Endothelial cell of umbilical vein (primary cell): ENCODE measurements at regions not wholly inside any gene's neighbourhood (a gene's known extent, or its start where the extent isn't known, plus 50 kb on each side); places are given as distances from the start of the nearest gene placed in this dataset.
A peak's percentile ranks its signal among the peaks of the same experiment; 100 is the strongest.

Experiments used
- BruUV-seq: library from RNA; stranded (reverse); fragments of 400-500 nt; replicated peaks from 2 replicates; lab custom pipeline; 2021; lab: Mats Ljungman, UMichigan
- CTCF ChIA-PET: fragments of 300-600, 350-600 bp; sonication (Branson Sonifier 250); formaldehyde crosslinking; loops from one replicate; lab custom pipeline; 2021; ENCODE audit warnings: antibody characterized with exemption, inconsistent platforms; lab: Charles Lee
- POLR2A ChIA-PET: fragments of 300-600, 350-600 bp; sonication (Branson Sonifier 250); formaldehyde crosslinking; loops from one replicate; lab custom pipeline; 2021; ENCODE audit warnings: antibody characterized with exemption, inconsistent platforms; lab: Charles Lee
- DNase-seq: peaks from one replicate; pipeline ENCODE4 v3.0.0-alpha.2; 2011; ENCODE audit warnings: low read depth, low spot score
- FAIRE-seq: peaks from 2 replicates; lab custom pipeline; 2011; peaks lifted over from hg19 to GRCh38; lab: Jason Lieb, UNC
- H2AFZ ChIP-seq: 2 replicates; pipeline ENCODE4 v1.6.0; 2012; ENCODE audit warnings: low read depth, low read length, control low read depth, inconsistent platforms
- H3K27ac ChIP-seq: 2 replicates; pipeline ENCODE4 v1.5.1; 2011; ENCODE audit warnings: low read depth, mild to moderate bottlenecking, control low read depth, low read length, moderate library complexity; ENCODE audit not compliant: insufficient read depth
- H3K27me3 ChIP-seq, 2 experiments: 2 replicates each; pipeline versions ENCODE4 v1.6.0 to v1.6.1; 2011; ENCODE audit warnings: low read length in 2 of 2, mixed read lengths in 1 of 2; ENCODE audit not compliant: control insufficient read depth in 2 of 2, insufficient read depth in 2 of 2
- H3K36me3 ChIP-seq, 2 experiments: 2 replicates in 1 of 2; 3 replicates in 1 of 2; pipeline ENCODE4 v1.5.1; 2011; ENCODE audit warnings: low read length in 2 of 2, mild to moderate bottlenecking in 1 of 2, moderate library complexity in 1 of 2; ENCODE audit not compliant: control insufficient read depth in 2 of 2, insufficient read depth in 2 of 2; ENCODE audit errors: extremely low read depth in 1 of 2
- H3K4me1 ChIP-seq: 3 replicates; pipeline ENCODE4 v1.5.1; 2011; ENCODE audit warnings: mild to moderate bottlenecking, low read length; ENCODE audit not compliant: control insufficient read depth, insufficient read depth; ENCODE audit errors: extremely low read depth
- H3K4me2 ChIP-seq: 2 replicates; pipeline ENCODE4 v1.6.1; 2011; ENCODE audit warnings: low read length, control low read depth, mixed read lengths; ENCODE audit not compliant: insufficient read depth
- H3K4me3 ChIP-seq, 3 experiments: fragments of 200-600 bp in 1 of 3; sonication (generic), shearing (Covaris generic) in 1 of 3; replicated peaks in 1 of 3; 2 replicates each; pipeline ENCODE4 v1.5.1; 2011 to 2016; ENCODE audit warnings: control low read depth in 3 of 3, low read length in 3 of 3, mild to moderate bottlenecking in 2 of 3, inconsistent platforms in 1 of 3, low read depth in 1 of 3, moderate library complexity in 1 of 3; ENCODE audit not compliant: insufficient read depth in 1 of 3
- H3K79me2 ChIP-seq: 2 replicates; pipeline ENCODE4 v1.6.0; 2012; ENCODE audit warnings: low read length, inconsistent platforms; ENCODE audit not compliant: control insufficient read depth, insufficient read depth
- H3K9ac ChIP-seq: replicated peaks from 2 replicates; pipeline ENCODE3; 2011; ENCODE audit warnings: low read length, control low read depth; ENCODE audit not compliant: insufficient read depth; ENCODE audit errors: extremely low read depth
- H3K9me1 ChIP-seq: replicated peaks from 3 replicates; pipeline ENCODE4 v1.6.0; 2011; ENCODE audit warnings: mild to moderate bottlenecking, low read length; ENCODE audit not compliant: control insufficient read depth, insufficient read depth; ENCODE audit errors: extremely low read depth
- H3K9me3 ChIP-seq: replicated peaks from 2 replicates; pipeline ENCODE4 v1.5.1; 2012; ENCODE audit warnings: low read length, inconsistent platforms; ENCODE audit not compliant: control insufficient read depth, insufficient read depth
- H4K20me1 ChIP-seq: replicated peaks from 2 replicates; pipeline ENCODE3; 2011; ENCODE audit warnings: mild to moderate bottlenecking, low read length; ENCODE audit not compliant: control insufficient read depth, insufficient read depth; ENCODE audit errors: extremely low read depth
- EZH2 ChIP-seq: IDR thresholded peaks from 2 replicates; pipeline ENCODE4 v1.6.1; 2012; ENCODE audit warnings: borderline replicate concordance, low read depth, mild to moderate bottlenecking, moderate library complexity, low read length, inconsistent platforms; ENCODE audit not compliant: severe bottlenecking
- FOS ChIP-seq: IDR thresholded peaks from 2 replicates; pipeline ENCODE4 v1.6.1; 2011; ENCODE audit warnings: mild to moderate bottlenecking, low read length, moderate library complexity, borderline replicate concordance; ENCODE audit not compliant: insufficient read depth
- GATA2 ChIP-seq: IDR thresholded peaks from 2 replicates; pipeline ENCODE4 v1.7.0; 2011; ENCODE audit warnings: low read depth, mild to moderate bottlenecking, moderate library complexity, mixed read lengths, low read length; ENCODE audit not compliant: insufficient read length, insufficient read depth
- JUN ChIP-seq: IDR thresholded peaks from 2 replicates; pipeline ENCODE4 v1.6.1; 2011; ENCODE audit warnings: borderline replicate concordance, low read depth; ENCODE audit not compliant: insufficient read length, insufficient read depth
- MAX ChIP-seq: IDR thresholded peaks from 2 replicates; pipeline ENCODE4 v1.6.1; 2011; ENCODE audit not compliant: insufficient read depth, insufficient read length
- dilution Hi-C: fragments of 300-500 bp; cut with MboI; formaldehyde crosslinking; loops from one replicate; pipeline ENCODE4 v1.15.0; 2019; ENCODE audit warnings: low sequenced_read_pairs; ENCODE audit not compliant: extremely low pct_ligation_motif_present
- intact Hi-C: fragments of 100-400 bp; cut with micrococcal nuclease; formaldehyde crosslinking; loops from one replicate; pipeline ENCODE4 v1.10.0; 2022

DNA sequence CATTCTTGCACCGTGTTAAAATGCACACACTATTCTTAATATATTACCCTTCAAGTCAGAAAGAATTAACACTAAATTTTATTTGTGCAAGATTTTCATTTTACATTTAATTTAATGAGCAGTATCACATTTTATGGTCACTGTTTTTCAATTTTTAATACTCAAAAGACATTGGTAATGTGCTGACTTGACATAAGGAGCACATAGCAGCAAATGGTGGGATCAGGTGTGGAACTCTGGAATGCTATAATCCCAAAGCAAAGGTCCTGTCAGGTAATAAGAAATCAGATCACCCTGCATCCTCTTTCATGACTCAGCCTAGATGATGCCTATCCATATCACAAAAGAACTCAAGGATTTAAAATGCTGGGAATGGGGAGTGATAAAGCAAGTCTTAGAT, 55.6 kb upstream of the SPAG16 start:
- BruUV-seq = no TSS peak
- Histone ChIP-seq H3K4me1 (no peaks in the 10 kb centered on the region), H3K9me1 (no peaks in the 10 kb centered on the region), H3K4me2 (no peak overlapping the region), H3K36me3 (no peaks in the 10 kb centered on the region), H3K4me3 (no peak overlapping the region), H3K9me3 (no peaks in the 10 kb centered on the region), H2AFZ (no peak overlapping the region), H4K20me1 (no peaks in the 10 kb centered on the region), H3K9ac (no peak overlapping the region), H3K79me2 (no peaks in the 10 kb centered on the region), H3K27me3 (no peaks in the 10 kb centered on the region), H3K27ac (no peak overlapping the region)
- POLR2A ChIA-PET = no interaction called here
- no peak for DNase-seq
- CTCF ChIA-PET = no interaction called here
- intact Hi-C loops = no loop called here
- FAIRE-seq = no peak
- dilution Hi-C loops = no loop called here
- TF ChIP-seq GATA2 (no peak), EZH2 (no peak), FOS (no peak)

- Histone ChIP-seq H3K9me1 (no peaks in the 10 kb centered on the region), H3K9ac (no peak overlapping the region), H3K79me2 (no peaks in the 10 kb centered on the region), H3K27me3 (no peaks in the 10 kb centered on the region), H3K4me1 (no peaks in the 10 kb centered on the region), H3K9me3 (no peaks in the 10 kb centered on the region), H3K4me3 (no peak overlapping the region), H3K4me2 (no peak overlapping the region), H3K36me3 (no peaks in the 10 kb centered on the region), H3K27ac (no peak overlapping the region), H2AFZ (no peak overlapping the region), H4K20me1 (no peaks in the 10 kb centered on the region)
- intact Hi-C loops (loop anchor here (5.0 kb wide), 1 partner anchor 543 kb away; no protein-coding TSS in a partner anchor), dilution Hi-C loops (no loop called here)
- CTCF ChIA-PET = no interaction called here
- POLR2A ChIA-PET = no interaction called here
- peak; percentile 11 for TF ChIP-seq JUN
- no peak for TF ChIP-seq MAX
- FAIRE-seq = no peak
- BruUV-seq = no TSS peak
- DNase-seq = peak; percentile 12
These were observed 54.5 kb upstream of the SPAG16 start for GRCh38 chr2:213229814-213230213.
